ENCODE measurements at regions not wholly inside any gene's neighbourhood (a gene's known extent, or its start where the extent isn't known, plus 50 kb on each side); places are given as distances from the start of the nearest gene placed in this dataset.
"Not testable (repeated sequence)": the region's sequence is repeated elsewhere in the genome, so short reads cannot be mapped to it uniquely, and the experiment has no call there.

- no peak for DNase-seq
These were observed 1347.2 kb upstream of the NUDT12 start for GRCh38 chr5:104909803-104910202.

- no peak for DNase-seq
These were observed 1342.0 kb upstream of the NUDT12 start for GRCh38 chr5:104904561-104904960.

- no peak for DNase-seq
These were observed 1341.4 kb upstream of the NUDT12 start for GRCh38 chr5:104903941-104904340.

- DNase-seq = no peak
These were observed 1329.0 kb upstream of the NUDT12 start for GRCh38 chr5:104891596-104891995.

- no peak for DNase-seq
These were observed 1328.2 kb upstream of the NUDT12 start for GRCh38 chr5:104890767-104891166.

- no peak for DNase-seq
These were observed 1296.8 kb upstream of the NUDT12 start for GRCh38 chr5:104859437-104859836.

- not testable (repeated sequence) for DNase-seq
These were observed 1289.5 kb upstream of the NUDT12 start for GRCh38 chr5:104852099-104852498.

- no peak for DNase-seq
These were observed 1283.0 kb upstream of the NUDT12 start for GRCh38 chr5:104845541-104845940.

- no peak for DNase-seq
These were observed 1281.2 kb upstream of the NUDT12 start for GRCh38 chr5:104843822-104844221.

GRCh38 chr5:104840284-104840683 lies 1277.7 kb upstream of the NUDT12 start:
- no peak for DNase-seq

- not testable (repeated sequence) for DNase-seq
These were observed 1268.9 kb upstream of the NUDT12 start for GRCh38 chr5:104831515-104831914.

- DNase-seq = no peak
These were observed 1259.0 kb upstream of the NUDT12 start for GRCh38 chr5:104821606-104822005.

GRCh38 chr5:104817127-104817526 lies 1254.5 kb upstream of the NUDT12 start:
- DNase-seq = no peak

GRCh38 chr5:104815212-104815611 lies 1252.6 kb upstream of the NUDT12 start:
- no peak for DNase-seq

- DNase-seq = no peak
These were observed 1238.0 kb upstream of the NUDT12 start for GRCh38 chr5:104800440-104801048.

GRCh38 chr5:104793755-104794080 lies 1231.1 kb upstream of the NUDT12 start:
- DNase-seq = no peak

GRCh38 chr5:104793031-104793754 lies 1230.6 kb upstream of the NUDT12 start:
- no peak for DNase-seq

GRCh38 chr5:104789366-104789765 lies 1226.8 kb upstream of the NUDT12 start:
- no peak for DNase-seq

- DNase-seq = no peak
These were observed 1222.5 kb upstream of the NUDT12 start for GRCh38 chr5:104785097-104785496.

GRCh38 chr5:104774372-104774771 lies 1211.8 kb upstream of the NUDT12 start:
- no peak for DNase-seq

GRCh38 chr5:104764197-104764596 lies 1201.6 kb upstream of the NUDT12 start:
- no peak for DNase-seq

- DNase-seq = no peak
These were observed 1200.6 kb upstream of the NUDT12 start for GRCh38 chr5:104763216-104763615.

- no peak for DNase-seq
These were observed 1195.3 kb upstream of the NUDT12 start for GRCh38 chr5:104757915-104758314.

GRCh38 chr5:104755806-104756205 lies 1193.2 kb upstream of the NUDT12 start:
- no peak for DNase-seq

Data from NCI-H187 treated with DMSO at 0.1 percent for 48 hours (cell line).